IMR-90 (cell line): ENCODE measurements at regions not wholly inside any gene's neighbourhood (a gene's known extent, or its start where the extent isn't known, plus 50 kb on each side); places are given as distances from the start of the nearest gene placed in this dataset.

Experiments used
- BHLHE40 ChIP-seq: fragments of 150-350 bp; IDR thresholded peaks from 2 replicates; pipeline ENCODE4 v1.6.1; 2016; ENCODE audit warnings: mild to moderate bottlenecking, low read depth, low read length
- CHD1 ChIP-seq: IDR thresholded peaks from 2 replicates; pipeline ENCODE4 v1.6.1; 2012; ENCODE audit warnings: low read depth, low read length, improper control_type of control experiment
- MAZ ChIP-seq: IDR thresholded peaks from 2 replicates; pipeline ENCODE4 v1.6.1; 2012; ENCODE audit warnings: low read depth, mild to moderate bottlenecking, low read length, improper control_type of control experiment, moderate library complexity, borderline replicate concordance
- MXI1 ChIP-seq: IDR thresholded peaks from 2 replicates; pipeline ENCODE4 v1.6.1; 2012; ENCODE audit warnings: low read depth, mild to moderate bottlenecking, low read length, moderate library complexity, borderline replicate concordance
- NFE2L2 ChIP-seq: fragments of 150-350 bp; IDR thresholded peaks from 2 replicates; pipeline ENCODE4 v1.6.1; 2016; ENCODE audit warnings: low read depth, mild to moderate bottlenecking, low read length
- POLR2A ChIP-seq: IDR thresholded peaks from 2 replicates; pipeline ENCODE4 v1.6.1; 2012; ENCODE audit warnings: mild to moderate bottlenecking, low read depth, low read length
- RAD21 ChIP-seq: IDR thresholded peaks from 2 replicates; pipeline ENCODE4 v1.6.1; 2012; ENCODE audit warnings: low read length, improper control_type of control experiment
- RFX5 ChIP-seq: IDR thresholded peaks from 2 replicates; pipeline ENCODE4 v1.8.0; 2012; ENCODE audit warnings: low read depth, mild to moderate bottlenecking, low read length, moderate library complexity
- SMC3 ChIP-seq: fragments of 150-350 bp; IDR thresholded peaks from 2 replicates; pipeline ENCODE4 v1.6.1; 2016; ENCODE audit warnings: low read depth, mild to moderate bottlenecking, antibody characterized with exemption, low read length, moderate library complexity
- TF ChIP-seq, protein P1 (sequence below): conservative IDR thresholded peaks from 2 replicates; pipeline ENCODE4 v1.5.1; 2012; ENCODE audit warnings: mild to moderate bottlenecking, low read depth, low read length, improper control_type of control experiment
- TF ChIP-seq, protein P2 (sequence below): fragments of 150-350 bp; IDR thresholded peaks from 2 replicates; pipeline ENCODE4 v1.6.1; 2017; ENCODE audit warnings: mild to moderate bottlenecking, antibody characterized with exemption, low read length, low read depth

DNA sequence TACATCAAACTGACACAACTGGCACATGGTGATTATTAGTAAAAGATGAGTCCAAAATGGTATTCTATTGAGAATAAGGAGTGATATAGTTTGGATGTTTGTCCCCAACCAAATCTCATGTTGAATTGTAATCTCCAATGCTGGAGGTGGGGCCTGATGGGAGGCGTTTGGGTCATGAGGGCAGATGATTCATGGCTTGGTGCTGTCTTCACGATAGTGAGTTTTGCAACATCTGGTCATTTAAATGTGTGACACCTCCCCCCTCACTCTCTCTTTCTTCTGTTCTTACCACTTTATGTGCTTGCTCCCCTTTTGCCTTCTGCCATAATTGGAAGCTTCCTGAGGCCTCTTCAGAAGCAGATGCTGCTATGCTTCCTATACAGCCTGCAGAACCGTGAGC is 90.6 kb downstream of the RSL24D1 start:
- TF ChIP-seq, protein P1, sequence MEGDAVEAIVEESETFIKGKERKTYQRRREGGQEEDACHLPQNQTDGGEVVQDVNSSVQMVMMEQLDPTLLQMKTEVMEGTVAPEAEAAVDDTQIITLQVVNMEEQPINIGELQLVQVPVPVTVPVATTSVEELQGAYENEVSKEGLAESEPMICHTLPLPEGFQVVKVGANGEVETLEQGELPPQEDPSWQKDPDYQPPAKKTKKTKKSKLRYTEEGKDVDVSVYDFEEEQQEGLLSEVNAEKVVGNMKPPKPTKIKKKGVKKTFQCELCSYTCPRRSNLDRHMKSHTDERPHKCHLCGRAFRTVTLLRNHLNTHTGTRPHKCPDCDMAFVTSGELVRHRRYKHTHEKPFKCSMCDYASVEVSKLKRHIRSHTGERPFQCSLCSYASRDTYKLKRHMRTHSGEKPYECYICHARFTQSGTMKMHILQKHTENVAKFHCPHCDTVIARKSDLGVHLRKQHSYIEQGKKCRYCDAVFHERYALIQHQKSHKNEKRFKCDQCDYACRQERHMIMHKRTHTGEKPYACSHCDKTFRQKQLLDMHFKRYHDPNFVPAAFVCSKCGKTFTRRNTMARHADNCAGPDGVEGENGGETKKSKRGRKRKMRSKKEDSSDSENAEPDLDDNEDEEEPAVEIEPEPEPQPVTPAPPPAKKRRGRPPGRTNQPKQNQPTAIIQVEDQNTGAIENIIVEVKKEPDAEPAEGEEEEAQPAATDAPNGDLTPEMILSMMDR = no peak
- TF ChIP-seq BHLHE40 (no peak), SMC3 (no peak), CHD1 (no peak), POLR2A (no peak), RAD21 (no peak), RFX5 (no peak), MXI1 (no peak), NFE2L2 (no peak), MAZ (no peak)
- TF ChIP-seq, protein P2, sequence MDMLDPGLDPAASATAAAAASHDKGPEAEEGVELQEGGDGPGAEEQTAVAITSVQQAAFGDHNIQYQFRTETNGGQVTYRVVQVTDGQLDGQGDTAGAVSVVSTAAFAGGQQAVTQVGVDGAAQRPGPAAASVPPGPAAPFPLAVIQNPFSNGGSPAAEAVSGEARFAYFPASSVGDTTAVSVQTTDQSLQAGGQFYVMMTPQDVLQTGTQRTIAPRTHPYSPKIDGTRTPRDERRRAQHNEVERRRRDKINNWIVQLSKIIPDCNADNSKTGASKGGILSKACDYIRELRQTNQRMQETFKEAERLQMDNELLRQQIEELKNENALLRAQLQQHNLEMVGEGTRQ = no peak
